OCI-LY3 (cell line): ENCODE measurements at regions not wholly inside any gene's neighbourhood (a gene's known extent, or its start where the extent isn't known, plus 50 kb on each side); places are given as distances from the start of the nearest gene placed in this dataset.

Experiments
- EZH2phosphoT487 ChIP-seq: fragments of 200-600 bp; shearing (Covaris generic); IDR thresholded peaks from 2 replicates; pipeline ENCODE4 v1.6.1; 2018; ENCODE audit warnings: antibody characterized with exemption, mixed run types, low read depth
- TF ChIP-seq, protein P1 (sequence below): fragments of 200-600, 300-600 bp; sonication (generic); IDR thresholded peaks from 2 replicates; pipeline ENCODE4 v1.5.1; 2014; ENCODE audit warnings: antibody characterized with exemption, low read length, low read depth

DNA sequence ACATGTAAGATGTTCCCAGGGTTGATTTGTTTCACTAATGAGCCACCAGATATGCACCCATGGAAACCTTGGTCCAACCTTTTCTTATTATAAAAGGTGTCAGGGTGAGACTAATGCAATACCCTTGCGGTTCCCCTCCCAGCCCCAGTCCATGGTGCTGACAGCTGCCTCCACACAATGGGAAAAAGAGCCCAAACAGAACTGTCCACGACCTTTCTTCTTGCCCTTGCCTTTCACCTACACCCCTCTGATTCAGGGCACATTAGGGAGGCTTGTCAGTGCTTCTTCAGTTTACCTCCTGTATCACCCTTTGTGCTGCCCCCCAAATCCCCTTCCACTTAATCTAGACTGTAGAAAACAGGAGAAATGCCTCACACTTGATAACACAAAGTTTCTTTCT, 352.7 kb upstream of the CDH4 start:
- TF ChIP-seq, protein P1, sequence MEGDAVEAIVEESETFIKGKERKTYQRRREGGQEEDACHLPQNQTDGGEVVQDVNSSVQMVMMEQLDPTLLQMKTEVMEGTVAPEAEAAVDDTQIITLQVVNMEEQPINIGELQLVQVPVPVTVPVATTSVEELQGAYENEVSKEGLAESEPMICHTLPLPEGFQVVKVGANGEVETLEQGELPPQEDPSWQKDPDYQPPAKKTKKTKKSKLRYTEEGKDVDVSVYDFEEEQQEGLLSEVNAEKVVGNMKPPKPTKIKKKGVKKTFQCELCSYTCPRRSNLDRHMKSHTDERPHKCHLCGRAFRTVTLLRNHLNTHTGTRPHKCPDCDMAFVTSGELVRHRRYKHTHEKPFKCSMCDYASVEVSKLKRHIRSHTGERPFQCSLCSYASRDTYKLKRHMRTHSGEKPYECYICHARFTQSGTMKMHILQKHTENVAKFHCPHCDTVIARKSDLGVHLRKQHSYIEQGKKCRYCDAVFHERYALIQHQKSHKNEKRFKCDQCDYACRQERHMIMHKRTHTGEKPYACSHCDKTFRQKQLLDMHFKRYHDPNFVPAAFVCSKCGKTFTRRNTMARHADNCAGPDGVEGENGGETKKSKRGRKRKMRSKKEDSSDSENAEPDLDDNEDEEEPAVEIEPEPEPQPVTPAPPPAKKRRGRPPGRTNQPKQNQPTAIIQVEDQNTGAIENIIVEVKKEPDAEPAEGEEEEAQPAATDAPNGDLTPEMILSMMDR = no peak
- no peak for TF ChIP-seq EZH2phosphoT487
